Neutrophil (primary cell): ENCODE measurements at regions not wholly inside any gene's neighbourhood (a gene's known extent, or its start where the extent isn't known, plus 50 kb on each side); places are given as distances from the start of the nearest gene placed in this dataset.

Experiments used
- H3K27ac ChIP-seq: fragments of 200-600 bp; sonication (generic); 2 replicates; pipeline ENCODE4 v1.5.1; 2016; ENCODE audit warnings: mild to moderate bottlenecking, moderate library complexity
- H3K27me3 ChIP-seq: fragments of 200-600 bp; sonication (generic); 2 replicates; pipeline ENCODE4 v1.6.0; 2016; ENCODE audit warnings: mild to moderate bottlenecking
- H3K36me3 ChIP-seq: fragments of 200-600 bp; sonication (generic); 2 replicates; pipeline ENCODE4 v1.5.1; 2017
- H3K4me1 ChIP-seq, 2 experiments: fragments of 200-600 bp in 1 of 2; sonication (generic) in 1 of 2; 1 replicate in 1 of 2; 2 replicates in 1 of 2; pipeline versions ENCODE4 v1.5.1 to v1.6.1; 2013 to 2016; ENCODE audit warnings: low read depth in 1 of 2, low read length in 1 of 2, mild to moderate bottlenecking in 1 of 2, moderate library complexity in 1 of 2; ENCODE audit not compliant: control insufficient read depth in 1 of 2, insufficient read depth in 1 of 2
- H3K4me3 ChIP-seq, 2 experiments: fragments of 200-600 bp in 1 of 2; sonication (generic) in 1 of 2; 1 replicate in 1 of 2; 2 replicates in 1 of 2; pipeline ENCODE4 v1.5.1; 2013 to 2016; ENCODE audit warnings: low read depth in 1 of 2, low read length in 1 of 2, mild to moderate bottlenecking in 1 of 2, moderate library complexity in 1 of 2
- H3K9me3 ChIP-seq: fragments of 200-600 bp; sonication (generic); 2 replicates; pipeline ENCODE4 v1.5.1; 2016
- TF ChIP-seq, protein P1 (sequence below): fragments of 200-600 bp; sonication (generic); IDR thresholded peaks from 2 replicates; pipeline ENCODE4 v1.5.1; 2016; ENCODE audit warnings: antibody characterized with exemption

DNA sequence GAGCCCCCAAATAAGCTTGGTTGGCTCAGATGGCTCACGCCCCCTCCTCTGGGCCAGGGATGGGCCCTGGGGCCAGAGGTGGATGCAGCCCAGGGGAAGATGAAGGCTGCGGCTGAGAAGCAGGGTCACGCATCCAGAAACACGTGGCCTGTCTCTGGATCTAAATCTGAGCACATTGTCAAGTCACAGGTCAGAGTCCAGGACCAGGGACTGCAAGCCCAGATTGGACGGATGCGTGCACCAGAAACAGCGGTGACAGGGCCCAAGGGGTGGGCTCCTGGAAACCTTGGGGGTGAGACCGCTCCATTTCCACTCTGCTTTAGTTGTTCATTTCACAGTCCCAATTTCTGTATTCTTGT lies 226.2 kb downstream of the ACKR3 start:
- no peaks in the 10 kb centered on the region for H3K4me1 ChIP-seq
- no peaks in the 10 kb centered on the region for H3K9me3 ChIP-seq
- H3K4me3 ChIP-seq, result no peak overlapping the region
- no peak overlapping the region for H3K27ac ChIP-seq
- H3K27me3 ChIP-seq, result peaks cover 46% of the 10 kb centered on the region
- no peaks in the 10 kb centered on the region for H3K36me3 ChIP-seq
- TF ChIP-seq, protein P1, sequence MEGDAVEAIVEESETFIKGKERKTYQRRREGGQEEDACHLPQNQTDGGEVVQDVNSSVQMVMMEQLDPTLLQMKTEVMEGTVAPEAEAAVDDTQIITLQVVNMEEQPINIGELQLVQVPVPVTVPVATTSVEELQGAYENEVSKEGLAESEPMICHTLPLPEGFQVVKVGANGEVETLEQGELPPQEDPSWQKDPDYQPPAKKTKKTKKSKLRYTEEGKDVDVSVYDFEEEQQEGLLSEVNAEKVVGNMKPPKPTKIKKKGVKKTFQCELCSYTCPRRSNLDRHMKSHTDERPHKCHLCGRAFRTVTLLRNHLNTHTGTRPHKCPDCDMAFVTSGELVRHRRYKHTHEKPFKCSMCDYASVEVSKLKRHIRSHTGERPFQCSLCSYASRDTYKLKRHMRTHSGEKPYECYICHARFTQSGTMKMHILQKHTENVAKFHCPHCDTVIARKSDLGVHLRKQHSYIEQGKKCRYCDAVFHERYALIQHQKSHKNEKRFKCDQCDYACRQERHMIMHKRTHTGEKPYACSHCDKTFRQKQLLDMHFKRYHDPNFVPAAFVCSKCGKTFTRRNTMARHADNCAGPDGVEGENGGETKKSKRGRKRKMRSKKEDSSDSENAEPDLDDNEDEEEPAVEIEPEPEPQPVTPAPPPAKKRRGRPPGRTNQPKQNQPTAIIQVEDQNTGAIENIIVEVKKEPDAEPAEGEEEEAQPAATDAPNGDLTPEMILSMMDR, result no peak

DNA sequence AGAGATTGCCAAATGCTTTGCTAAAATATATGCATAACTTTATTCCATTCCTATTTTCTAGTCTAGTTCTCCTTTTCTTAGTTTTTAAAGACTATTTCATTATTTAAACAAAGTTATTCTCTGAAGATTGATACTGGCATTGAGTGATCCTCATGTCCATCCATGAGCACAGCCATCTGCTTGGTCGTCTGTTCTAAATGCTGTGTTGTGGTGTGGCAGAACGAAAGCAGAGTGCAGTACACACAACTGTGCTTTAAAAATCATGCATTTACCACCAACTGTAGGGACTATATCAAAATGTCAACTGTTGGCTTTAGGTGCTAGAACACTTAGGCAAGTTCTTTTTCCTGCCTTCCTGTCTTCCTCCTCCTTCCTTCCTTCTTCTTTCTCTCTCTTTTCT lies 226.6 kb downstream of the ACKR3 start:
- Histone ChIP-seq H3K36me3 (no peaks in the 10 kb centered on the region), H3K27ac (no peak overlapping the region), H3K4me3 (no peak overlapping the region), H3K4me1 (no peaks in the 10 kb centered on the region), H3K9me3 (no peaks in the 10 kb centered on the region), H3K27me3 (peaks cover 45% of the 10 kb centered on the region)
- TF ChIP-seq, protein P1, result no peak

DNA sequence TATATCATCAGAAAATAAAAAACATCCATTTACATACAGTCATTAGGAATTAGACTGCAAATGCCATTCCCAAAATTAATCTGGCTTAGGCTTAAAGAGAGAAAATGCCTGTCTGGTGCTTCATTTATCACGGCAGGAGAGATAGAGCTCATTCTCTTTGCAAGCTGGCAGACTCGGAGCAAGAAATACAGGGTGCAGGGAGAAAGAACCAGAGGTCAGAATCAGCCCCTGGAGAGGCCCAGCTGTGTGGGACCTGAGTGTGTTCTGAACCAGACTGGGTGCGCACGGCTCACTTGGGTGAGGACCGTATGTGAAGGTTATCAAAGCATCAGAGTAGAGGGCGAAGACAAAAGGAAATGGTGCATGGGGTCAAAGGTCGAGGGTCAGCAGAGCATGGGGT lies 227.8 kb downstream of the ACKR3 start:
- H3K27ac ChIP-seq, result no peak overlapping the region
- TF ChIP-seq, protein P1, result no peak
- H3K4me1 ChIP-seq, result no peaks in the 10 kb centered on the region
- H3K36me3 ChIP-seq, result no peaks in the 10 kb centered on the region
- H3K27me3 ChIP-seq, result peaks cover 35% of the 10 kb centered on the region
- no peaks in the 10 kb centered on the region for H3K9me3 ChIP-seq
- H3K4me3 ChIP-seq, result no peak overlapping the region

DNA sequence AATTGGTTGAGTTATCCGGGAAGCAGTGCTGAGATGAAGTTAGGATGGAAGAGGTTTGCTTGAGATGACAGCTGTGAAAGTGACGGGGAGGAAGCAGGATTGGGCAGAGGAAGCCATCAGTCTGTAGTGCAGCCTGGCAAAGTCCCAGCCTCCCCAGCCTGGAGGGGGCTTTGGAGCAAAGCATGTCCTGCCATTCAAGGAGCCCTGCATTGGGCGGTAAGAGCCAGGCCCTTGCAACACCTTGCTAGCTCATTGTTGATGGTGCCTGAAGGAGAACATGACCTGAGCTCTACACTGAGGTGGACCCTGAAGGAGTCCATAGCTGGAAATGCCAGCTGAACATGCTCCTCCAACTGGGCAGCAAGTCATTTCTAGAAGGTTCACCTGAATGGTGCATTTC lies 228.9 kb downstream of the ACKR3 start:
- H3K9me3 ChIP-seq, result no peaks in the 10 kb centered on the region
- TF ChIP-seq, protein P1, result no peak
- no peaks in the 10 kb centered on the region for H3K4me1 ChIP-seq
- no peak overlapping the region for H3K4me3 ChIP-seq
- H3K27me3 ChIP-seq, result peaks cover 36% of the 10 kb centered on the region
- no peaks in the 10 kb centered on the region for H3K36me3 ChIP-seq
- no peak overlapping the region for H3K27ac ChIP-seq

DNA sequence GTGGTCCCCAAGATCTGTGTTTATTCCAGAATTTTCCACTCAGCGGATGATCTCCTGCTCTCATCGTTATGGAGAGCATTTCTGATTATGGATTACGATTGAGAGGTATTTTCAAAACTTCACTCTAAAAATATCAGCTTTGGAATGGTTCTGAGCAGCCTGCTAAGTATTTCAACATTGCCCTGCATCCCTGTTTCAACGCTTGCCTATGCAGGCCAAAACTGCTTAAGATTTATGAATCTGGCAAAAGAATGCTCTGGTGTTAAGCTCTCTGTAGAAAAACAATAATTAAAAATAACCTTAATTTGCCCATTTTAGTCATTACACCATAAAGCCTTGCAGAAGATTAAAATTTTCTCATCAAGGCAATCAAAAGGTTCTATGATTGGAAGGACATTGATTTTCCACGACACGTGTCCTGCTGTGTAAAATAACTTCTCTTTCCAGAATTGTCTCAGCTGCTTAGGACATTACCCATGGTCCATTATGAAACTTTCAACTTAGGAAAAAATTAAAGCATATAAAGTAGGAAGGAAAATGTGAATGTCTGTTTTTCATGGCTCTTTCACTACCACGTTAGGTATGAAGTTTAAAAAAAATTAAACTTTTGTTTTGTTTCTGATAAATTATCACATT lies 229.9 kb downstream of the ACKR3 start:
- Histone ChIP-seq H3K4me3 (no peak overlapping the region), H3K9me3 (no peaks in the 10 kb centered on the region), H3K4me1 (no peaks in the 10 kb centered on the region), H3K36me3 (no peaks in the 10 kb centered on the region), H3K27ac (no peak overlapping the region), H3K27me3 (peaks cover 41% of the 10 kb centered on the region)
- TF ChIP-seq, protein P1, result no peak

DNA sequence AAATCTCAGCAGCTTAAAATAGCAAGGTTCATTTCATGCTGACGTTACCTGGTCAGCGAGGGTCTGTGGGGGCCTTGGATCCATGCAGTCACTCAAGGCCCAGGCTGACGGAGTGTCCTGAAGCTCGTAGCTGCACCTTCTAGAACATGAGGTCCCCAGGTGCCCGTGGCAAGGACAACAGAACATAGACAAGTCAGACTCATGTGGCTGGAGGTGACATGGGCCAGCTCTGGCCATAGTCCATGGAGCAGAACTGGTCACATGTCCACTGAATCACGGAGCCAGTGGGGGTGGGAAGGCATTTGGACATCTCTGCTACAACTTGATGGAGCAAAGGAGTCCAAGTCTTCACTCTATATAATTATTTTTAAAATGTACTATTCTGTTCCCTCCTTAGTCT lies 233.2 kb downstream of the ACKR3 start:
- peaks cover 51% of the 10 kb centered on the region for H3K27me3 ChIP-seq
- H3K4me3 ChIP-seq, result no peak overlapping the region
- H3K4me1 ChIP-seq, result no peaks in the 10 kb centered on the region
- no peaks in the 10 kb centered on the region for H3K9me3 ChIP-seq
- no peak overlapping the region for H3K27ac ChIP-seq
- TF ChIP-seq, protein P1, result no peak
- no peaks in the 10 kb centered on the region for H3K36me3 ChIP-seq
